GM13976 (cell line): ENCODE measurements at regions not wholly inside any gene's neighbourhood (a gene's known extent, or its start where the extent isn't known, plus 50 kb on each side); places are given as distances from the start of the nearest gene placed in this dataset.

Experiments used
- DNase-seq: peaks from one replicate; pipeline ENCODE4 v3.0.0; 2012; ENCODE audit warnings: low spot score
- CTCF ChIP-seq: IDR thresholded peaks from 2 replicates; pipeline ENCODE4 v1.5.1; 2012; ENCODE audit warnings: borderline replicate concordance, mild to moderate bottlenecking; ENCODE audit not compliant: insufficient read depth; ENCODE audit errors: extremely low read depth, missing control alignments, control extremely low read depth
- in situ Hi-C: fragments of 300-500 bp; cut with MboI; formaldehyde crosslinking; loops from one replicate; pipeline ENCODE4 v1.12.0; 2022; ENCODE audit warnings: low sequenced_read_pairs, mixed read lengths, inconsistent platforms; ENCODE audit not compliant: unreplicated experiment

- in situ Hi-C loops = no loop called here
- no peak for DNase-seq
- TF ChIP-seq CTCF = no peak
Observed at GRCh38 chr7:65317372-65317771, 56.3 kb upstream of the ZNF92 start.

GRCh38 chr7:65310761-65311160 lies 62.9 kb upstream of the ZNF92 start:
- in situ Hi-C loops = no loop called here
- DNase-seq = no peak
- TF ChIP-seq CTCF = no peak

- no peak for DNase-seq
- in situ Hi-C loops = no loop called here
- no peak for TF ChIP-seq CTCF
Observed at GRCh38 chr7:65308300-65308678, 65.4 kb upstream of the ZNF92 start.

GRCh38 chr7:65307651-65308299 lies 65.9 kb upstream of the ZNF92 start:
- DNase-seq = peak; percentile 45
- TF ChIP-seq CTCF = peak; percentile 58
- in situ Hi-C loops = no loop called here

- no peak for DNase-seq
- in situ Hi-C loops = no loop called here
- no peak for TF ChIP-seq CTCF
Observed at GRCh38 chr7:65304175-65304574, 69.5 kb upstream of the ZNF92 start.

GRCh38 chr7:65302883-65303282 lies 70.8 kb upstream of the ZNF92 start:
- DNase-seq = no peak
- no peak for TF ChIP-seq CTCF
- in situ Hi-C loops = no loop called here
